Liver (tissue), 8 donors: ENCODE measurements at regions not wholly inside any gene's neighbourhood (a gene's known extent, or its start where the extent isn't known, plus 50 kb on each side); places are given as distances from the start of the nearest gene placed in this dataset.

ENCODE experiments used
- DNase-seq: peaks from one replicate; pipeline ENCODE4 v3.0.0-alpha.2; 2017; ENCODE audit warnings: low spot score
- H3K27ac ChIP-seq, 2 donors: one replicate each; pipeline ENCODE4 v1.7.0; 2013; ENCODE audit warnings: inconsistent platforms in 2 of 2, low read length in 2 of 2, control low read depth in 1 of 2, low read depth in 1 of 2, mild to moderate bottlenecking in 1 of 2
- H3K27me3 ChIP-seq, 4 donors: one replicate each; pipeline versions ENCODE4 v1.6.1 to v1.7.0; 2013; ENCODE audit warnings: low read length in 3 of 4, inconsistent platforms in 1 of 4, mild to moderate bottlenecking in 1 of 4, moderate library complexity in 1 of 4; ENCODE audit not compliant: control insufficient read depth in 4 of 4, insufficient read depth in 4 of 4
- H3K36me3 ChIP-seq, 4 donors: one replicate each; pipeline versions ENCODE4 v1.6.1 to v1.7.0; 2013; ENCODE audit warnings: low read length in 3 of 4, mild to moderate bottlenecking in 3 of 4, low read depth in 1 of 4, moderate library complexity in 1 of 4; ENCODE audit not compliant: control insufficient read depth in 4 of 4, insufficient read depth in 3 of 4
- H3K4me1 ChIP-seq, 4 donors: one replicate each; pipeline versions ENCODE4 v1.6.1 to v1.7.0; 2013; ENCODE audit warnings: low read length in 3 of 4, mild to moderate bottlenecking in 3 of 4, moderate library complexity in 1 of 4; ENCODE audit not compliant: control insufficient read depth in 4 of 4, insufficient read depth in 4 of 4
- H3K4me3 ChIP-seq, 3 donors: one replicate each; pipeline versions ENCODE4 v1.6.1 to v1.7.0; 2013; ENCODE audit warnings: low read length in 3 of 3, control low read depth in 1 of 3, low read depth in 1 of 3, mild to moderate bottlenecking in 1 of 3
- H3K9ac ChIP-seq, 2 donors: one replicate each; pipeline ENCODE4 v1.7.0; 2013; ENCODE audit warnings: low read length in 2 of 2, mild to moderate bottlenecking in 2 of 2, moderate library complexity in 2 of 2, control low read depth in 1 of 2, low read depth in 1 of 2
- H3K9me3 ChIP-seq, 4 donors: one replicate each; pipeline versions ENCODE4 v1.6.1 to v1.7.0; 2013; ENCODE audit warnings: low read length in 3 of 4; ENCODE audit not compliant: control insufficient read depth in 4 of 4
- ATF3 ChIP-seq: IDR thresholded peaks from 2 replicates; pipeline ENCODE4 v1.6.1; 2016; ENCODE audit warnings: antibody characterized with exemption
- CTCF ChIP-seq: fragments of 150-350 bp; IDR thresholded peaks from 2 replicates; pipeline ENCODE4 v1.5.1; 2017; ENCODE audit warnings: improper control_type of control experiment, low read depth, low read length; ENCODE audit not compliant: missing input control
- EGR1 ChIP-seq, 2 donors: IDR thresholded peaks; 2 replicates each; pipeline ENCODE4 v1.6.1; 2016 to 2018; ENCODE audit warnings: antibody characterized with exemption in 2 of 2, low read depth in 2 of 2
- FOXA1 ChIP-seq: IDR thresholded peaks from 2 replicates; pipeline ENCODE4 v1.6.1; 2016; ENCODE audit warnings: antibody characterized with exemption
- FOXA2 ChIP-seq: IDR thresholded peaks from 2 replicates; pipeline ENCODE4 v1.6.1; 2016; ENCODE audit warnings: antibody characterized with exemption
- GABPA ChIP-seq, 2 donors: IDR thresholded peaks in 1 of 2; conservative IDR thresholded peaks in 1 of 2; 2 replicates each; pipeline ENCODE4 v1.6.1; 2016; ENCODE audit warnings: antibody characterized with exemption in 2 of 2, mild to moderate bottlenecking in 1 of 2, moderate library complexity in 1 of 2
- HNF4A ChIP-seq, 2 donors: conservative IDR thresholded peaks; 2 replicates each; pipeline ENCODE4 v1.6.1; 2016; ENCODE audit warnings: antibody characterized with exemption in 2 of 2, mild to moderate bottlenecking in 2 of 2
- HNF4G ChIP-seq: IDR thresholded peaks from 2 replicates; pipeline ENCODE4 v1.6.1; 2016; ENCODE audit warnings: antibody characterized with exemption
- MAX ChIP-seq: IDR thresholded peaks from 2 replicates; pipeline ENCODE4 v1.6.1; 2016; ENCODE audit warnings: antibody characterized with exemption
- NR2F2 ChIP-seq: IDR thresholded peaks from 2 replicates; pipeline ENCODE4 v1.6.1; 2016; ENCODE audit warnings: antibody characterized with exemption
- RAD21 ChIP-seq, 2 donors: IDR thresholded peaks; 2 replicates each; pipeline ENCODE4 v1.6.1; 2016; ENCODE audit warnings: antibody characterized with exemption in 2 of 2, mild to moderate bottlenecking in 2 of 2
- REST ChIP-seq: IDR thresholded peaks from 2 replicates; pipeline ENCODE4 v1.6.1; 2016; ENCODE audit warnings: antibody characterized with exemption, mild to moderate bottlenecking
- RXRA ChIP-seq, 2 donors: IDR thresholded peaks; 2 replicates each; pipeline ENCODE4 v1.6.1; 2017 to 2018; ENCODE audit warnings: antibody characterized with exemption in 2 of 2, mild to moderate bottlenecking in 1 of 2
- SP1 ChIP-seq: IDR thresholded peaks from 2 replicates; pipeline ENCODE4 v1.6.1; 2018; ENCODE audit warnings: antibody characterized with exemption, mild to moderate bottlenecking
- TAF1 ChIP-seq: conservative IDR thresholded peaks from 2 replicates; pipeline ENCODE4 v1.6.1; 2016; ENCODE audit warnings: antibody characterized with exemption, mild to moderate bottlenecking
- YY1 ChIP-seq: IDR thresholded peaks from 2 replicates; pipeline ENCODE4 v1.6.1; 2016; ENCODE audit warnings: antibody characterized with exemption, mild to moderate bottlenecking
- ZBTB33 ChIP-seq: IDR thresholded peaks from 2 replicates; pipeline ENCODE4 v1.6.1; 2016; ENCODE audit warnings: antibody characterized with exemption
- WGBS: extraction: QIAGEN DNeasy Blood & Tissue Kit; methylation state at CpG from one replicate; pipeline ENCODE4 v1.1.7; 2013; 5-methylcytosine and 5-hydroxymethylcytosine counted together
- donor health status: healthy.
- donor health status: healthy.
- donor health status: healthy.
- donor health status: healthy.
- donor health status: healthy.

- DNase-seq = no peak
- TF ChIP-seq MAX = no peak
- TF ChIP-seq NR2F2 = no peak
- Histone ChIP-seq H3K27me3 (peaks cover 0 to 3% (median 0%) of the 10 kb centered on the region in 4 donors), H3K36me3 (no peaks in the 10 kb centered on the region), H3K4me1 (no peaks in the 10 kb centered on the region), H3K9ac (no peak overlapping the region), H3K4me3 (no peak overlapping the region), H3K9me3 (no peaks in the 10 kb centered on the region), H3K27ac (no peak overlapping the region)
- 81% methylated on average over 1 of the region's 1 CpG for WGBS
These were observed 77.2 kb upstream of the NPTX2 start for GRCh38 chr7:98539865-98540264.

- Histone ChIP-seq H3K4me3 (no peak overlapping the region), H3K4me1 (no peaks in the 10 kb centered on the region), H3K9ac (no peak overlapping the region), H3K27me3 (no peaks in the 10 kb centered on the region), H3K27ac (no peak overlapping the region), H3K9me3 (peaks cover 0 to under 1% (median 0%) of the 10 kb centered on the region in 4 donors), H3K36me3 (no peaks in the 10 kb centered on the region)
- DNase-seq = no peak
- TF ChIP-seq ATF3 (no peak), FOXA2 (no peak), ZBTB33 (no peak), SP1 (no peak)
These were observed 80.3 kb upstream of the NPTX2 start for GRCh38 chr7:98536803-98537202.

GRCh38 chr7:98534493-98534892, 82.6 kb upstream of the NPTX2 start:
- H3K27ac ChIP-seq = no peak overlapping the region
- 89% methylated on average over 7 of the region's 7 CpGs for WGBS
- H3K4me1 ChIP-seq = no peaks in the 10 kb centered on the region
- H3K27me3 ChIP-seq = no peaks in the 10 kb centered on the region
- H3K9me3 ChIP-seq = peaks cover 0 to 4% (median 0%) of the 10 kb centered on the region in 4 donors
- TF ChIP-seq MAX (no peak), ZBTB33 (no peak), HNF4A (conservative IDR thresholded peaks at IDR 0.05) (no peak), YY1 (no peak), GABPA (IDR thresholded peaks at IDR 0.05 in 1 of 2, conservative IDR thresholded peaks at IDR 0.05 in 1 of 2) (no peak), REST (no peak), FOXA1 (no peak), NR2F2 (no peak), RAD21 (IDR thresholded peaks at IDR 0.05) (no peak), ATF3 (no peak), TAF1 (no peak), CTCF (no peak), SP1 (no peak), EGR1 (IDR thresholded peaks at IDR 0.05; ENCODE audit: low read depth in 2 of 2) (no peak), RXRA (IDR thresholded peaks at IDR 0.05) (no peak), HNF4G (no peak), FOXA2 (no peak)
- H3K4me3 ChIP-seq = no peak overlapping the region
- no peaks in the 10 kb centered on the region for H3K36me3 ChIP-seq
- no peak for DNase-seq
- H3K9ac ChIP-seq = no peak overlapping the region
